ENCODE measurements at regions not wholly inside any gene's neighbourhood (a gene's known extent, or its start where the extent isn't known, plus 50 kb on each side); places are given as distances from the start of the nearest gene placed in this dataset.

- no peak for TF ChIP-seq CTCF (IDR thresholded peaks at IDR 0.05)
- TF ChIP-seq EZH2 (IDR thresholded peaks at IDR 0.05; ENCODE audit: borderline replicate concordance, insufficient read depth, low read depth, low read length, poor library complexity, severe bottlenecking) = no peak
- H3K9me3 ChIP-seq (ENCODE audit: control extremely low read depth in 1 of 3, control insufficient read depth in 2 of 3, insufficient read depth in 1 of 3, low read length in 2 of 3) = no peaks in the 10 kb centered on the region
- intact Hi-C loops (cut with micrococcal nuclease) = no loop called here
- no peak for ATAC-seq (ENCODE audit: low read depth)
- no peaks in the 10 kb centered on the region for H3K4me1 ChIP-seq (ENCODE audit: control insufficient read depth in 2 of 2, insufficient read depth in 2 of 2, low read length in 2 of 2)
- H3K4me1 Mint-ChIP-seq = no peaks in the 10 kb centered on the region
- no peaks in the 10 kb centered on the region for H3K27me3 ChIP-seq (replicated peaks in 1 of 4; ENCODE audit: control extremely low read depth in 1 of 4, control insufficient read depth in 3 of 4, insufficient read depth in 4 of 4, low read length in 3 of 4)
- no peak overlapping the region for H3K4me3 Mint-ChIP-seq
- H3K4me3 ChIP-seq (ENCODE audit: control extremely low read depth in 1 of 5, extremely low read depth in 1 of 5, insufficient read depth in 1 of 5, low read depth in 2 of 5, low read length in 4 of 5) = no peak overlapping the region
- DNase-seq = no peak
- H2AFZ ChIP-seq (ENCODE audit: insufficient read depth, low read depth, low read length, poor library complexity, severe bottlenecking) = no peak overlapping the region
- no peak overlapping the region for H3K27ac Mint-ChIP-seq
- 69% methylated on average over 3 of the region's 6 CpGs for WGBS (ENCODE audit: insufficient coverage)
- H4K20me1 ChIP-seq (ENCODE audit: control insufficient read depth, insufficient read depth, low read length, poor library complexity, severe bottlenecking) = no peaks in the 10 kb centered on the region
- H3K9me3 Mint-ChIP-seq (ENCODE audit: insufficient read depth) = no peaks in the 10 kb centered on the region
- no peak overlapping the region for H3K4me2 ChIP-seq (replicated peaks; ENCODE audit: low read depth, low read length, poor library complexity, severe bottlenecking)
- H3K36me3 ChIP-seq (replicated peaks in 1 of 2; ENCODE audit: control extremely low read depth in 1 of 2, control insufficient read depth in 1 of 2, extremely low read depth in 1 of 2, insufficient read depth in 2 of 2, low read length in 1 of 2) = no peaks in the 10 kb centered on the region
- H3K79me2 ChIP-seq (ENCODE audit: control insufficient read depth, insufficient read depth, low read length) = no peaks in the 10 kb centered on the region
- ChIA-PET CTCF (no interaction called here), POLR2A (no interaction called here)
- no peaks in the 10 kb centered on the region for H3K27me3 Mint-ChIP-seq
- no peak overlapping the region for H3K9ac ChIP-seq (ENCODE audit: low read length)
- H3K27ac ChIP-seq (ENCODE audit: low read length in 2 of 2) = no peak overlapping the region
Measured at GRCh38 chr20:43846516-43846905, 68.1 kb upstream of the TOX2 start.

GRCh38 chr20:43844778-43845614 lies 69.7 kb upstream of the TOX2 start:
- Mint-ChIP-seq H3K27ac (no peak overlapping the region), H3K27me3 (no peaks in the 10 kb centered on the region), H3K4me1 (peaks cover 8% of the 10 kb centered on the region), H3K9me3 (ENCODE audit: insufficient read depth) (no peaks in the 10 kb centered on the region), H3K4me3 (no peak overlapping the region)
- DNase-seq (no peak), ATAC-seq (ENCODE audit: low read depth) (no peak)
- Histone ChIP-seq H3K27me3 (replicated peaks in 1 of 4; ENCODE audit: control extremely low read depth in 1 of 4, control insufficient read depth in 3 of 4, insufficient read depth in 4 of 4, low read length in 3 of 4) (no peaks in the 10 kb centered on the region), H3K4me2 (replicated peaks; ENCODE audit: low read depth, low read length, poor library complexity, severe bottlenecking) (no peak overlapping the region), H3K4me3 (ENCODE audit: control extremely low read depth in 1 of 5, extremely low read depth in 1 of 5, insufficient read depth in 1 of 5, low read depth in 2 of 5, low read length in 4 of 5) (no peak overlapping the region), H3K4me1 (ENCODE audit: control insufficient read depth in 2 of 2, insufficient read depth in 2 of 2, low read length in 2 of 2) (no peaks in the 10 kb centered on the region), H3K9ac (ENCODE audit: low read length) (no peak overlapping the region), H3K79me2 (ENCODE audit: control insufficient read depth, insufficient read depth, low read length) (no peaks in the 10 kb centered on the region), H3K27ac (ENCODE audit: low read length in 2 of 2) (no peak overlapping the region), H2AFZ (ENCODE audit: insufficient read depth, low read depth, low read length, poor library complexity, severe bottlenecking) (no peak overlapping the region), H3K9me3 (ENCODE audit: control extremely low read depth in 1 of 3, control insufficient read depth in 2 of 3, insufficient read depth in 1 of 3, low read length in 2 of 3) (no peaks in the 10 kb centered on the region), H4K20me1 (ENCODE audit: control insufficient read depth, insufficient read depth, low read length, poor library complexity, severe bottlenecking) (no peaks in the 10 kb centered on the region), H3K36me3 (replicated peaks in 1 of 2; ENCODE audit: control extremely low read depth in 1 of 2, control insufficient read depth in 1 of 2, extremely low read depth in 1 of 2, insufficient read depth in 2 of 2, low read length in 1 of 2) (no peaks in the 10 kb centered on the region)
- POLR2A ChIA-PET = interaction anchor here (0.6 kb wide), 1 partner anchor 271 kb away, joined by 6 read pairs; no protein-coding TSS in a partner anchor
- 54% methylated on average over 4 of the region's 6 CpGs for WGBS (ENCODE audit: insufficient coverage)
- TF ChIP-seq CTCF (IDR thresholded peaks at IDR 0.05) = no peak
- TF ChIP-seq EZH2 (IDR thresholded peaks at IDR 0.05; ENCODE audit: borderline replicate concordance, insufficient read depth, low read depth, low read length, poor library complexity, severe bottlenecking) = no peak
- CTCF ChIA-PET = interaction anchor here (0.6 to 1.7 kb wide), 3 partner anchors 10 to 95 kb away, joined by 3 to 6 read pairs (median 4); no protein-coding TSS in a partner anchor
- intact Hi-C loops (cut with micrococcal nuclease) = loop anchor here (5.0 kb wide), 2 partner anchors 222 to 398 kb away; no protein-coding TSS in a partner anchor
